B cell (primary cell): ENCODE measurements at regions not wholly inside any gene's neighbourhood (a gene's known extent, or its start where the extent isn't known, plus 50 kb on each side); places are given as distances from the start of the nearest gene placed in this dataset.

Experiments
- ATAC-seq: fragments of 200-7000 bp; cut with Tn5 transposase; one replicate; pipeline ENCODE4 v1.10.0; 2021; ENCODE audit warnings: low read depth, mild to moderate bottlenecking, moderate number of reproducible peaks, moderate library complexity
- CTCF ChIA-PET: fragments of 350-600 bp; sonication (Branson Sonifier 250); formaldehyde crosslinking; loops from one replicate; lab custom pipeline; 2021; ENCODE audit warnings: antibody characterized with exemption, inconsistent platforms; lab: Charles Lee
- POLR2A ChIA-PET: fragments of 350-600 bp; sonication (Branson Sonifier 250); formaldehyde crosslinking; loops from one replicate; lab custom pipeline; 2021; ENCODE audit warnings: antibody characterized with exemption; lab: Charles Lee
- DNase-seq: peaks from one replicate; pipeline ENCODE4 v3.0.0; 2013
- H2AFZ ChIP-seq: 2 replicates; pipeline ENCODE4 v1.6.1; 2012; ENCODE audit warnings: mild to moderate bottlenecking, low read depth, low read length; ENCODE audit not compliant: insufficient read depth, poor library complexity, severe bottlenecking
- H3K27ac ChIP-seq, 2 donors: 1 replicate in 1 of 2; 2 replicates in 1 of 2; pipeline ENCODE4 v1.5.1; 2012 to 2013; ENCODE audit warnings: low read length in 2 of 2, mild to moderate bottlenecking in 2 of 2, moderate library complexity in 1 of 2
- H3K27me3 ChIP-seq, 4 experiments: fragments of 200-600 bp in 1 of 4; sonication (generic) in 1 of 4; replicated peaks in 1 of 4; 1 replicate in 2 of 4; 2 replicates in 2 of 4; pipeline versions ENCODE4 v1.6.1 to v1.7.0; 2013 to 2016; ENCODE audit warnings: low read length in 3 of 4, mild to moderate bottlenecking in 2 of 4, mixed read lengths in 1 of 4, moderate library complexity in 1 of 4; ENCODE audit not compliant: insufficient read depth in 4 of 4, control insufficient read depth in 3 of 4; ENCODE audit errors: control extremely low read depth in 1 of 4
- H3K36me3 ChIP-seq, 2 experiments: replicated peaks in 1 of 2; 1 replicate in 1 of 2; 2 replicates in 1 of 2; pipeline versions ENCODE4 v1.6.1 to v1.7.1; 2013; ENCODE audit warnings: low read length in 1 of 2; ENCODE audit not compliant: insufficient read depth in 2 of 2, control insufficient read depth in 1 of 2; ENCODE audit errors: control extremely low read depth in 1 of 2, extremely low read depth in 1 of 2
- H3K4me1 ChIP-seq, 2 donors: fragments of 200-600 bp in 1 of 2; sonication (generic) in 1 of 2; 1 replicate in 1 of 2; 2 replicates in 1 of 2; pipeline versions ENCODE4 v1.5.1 to v1.6.1; 2013 to 2017; ENCODE audit warnings: low read length in 2 of 2; ENCODE audit not compliant: control insufficient read depth in 2 of 2, insufficient read depth in 2 of 2
- H3K4me2 ChIP-seq: replicated peaks from 2 replicates; pipeline ENCODE3; 2012; ENCODE audit warnings: mild to moderate bottlenecking, low read depth, low read length; ENCODE audit not compliant: poor library complexity, severe bottlenecking
- H3K4me3 ChIP-seq, 5 experiments: fragments of 200-600 bp in 1 of 5; sonication (generic) in 1 of 5; 1 replicate in 3 of 5; 2 replicates in 2 of 5; pipeline versions ENCODE4 v1.5.1 to v1.7.0; 2011 to 2016; ENCODE audit warnings: low read length in 4 of 5, mild to moderate bottlenecking in 4 of 5, low read depth in 2 of 5, control low read depth in 1 of 5, moderate library complexity in 1 of 5; ENCODE audit not compliant: insufficient read depth in 1 of 5; ENCODE audit errors: control extremely low read depth in 1 of 5, extremely low read depth in 1 of 5
- H3K79me2 ChIP-seq: fragments of 200-600 bp; sonication (generic); one replicate; pipeline ENCODE4 v1.6.0; 2016; ENCODE audit warnings: low read length; ENCODE audit not compliant: control insufficient read depth, insufficient read depth
- H3K9ac ChIP-seq: fragments of 200-600 bp; sonication (generic); 2 replicates; pipeline ENCODE4 v1.6.1; 2017; ENCODE audit warnings: mild to moderate bottlenecking, low read length, moderate library complexity
- H3K9me3 ChIP-seq, 3 donors: one replicate each; pipeline versions ENCODE4 v1.6.1 to v1.7.1; 2013; ENCODE audit warnings: low read length in 2 of 3; ENCODE audit not compliant: control insufficient read depth in 2 of 3, insufficient read depth in 1 of 3; ENCODE audit errors: control extremely low read depth in 1 of 3
- H4K20me1 ChIP-seq: 2 replicates; pipeline ENCODE4 v1.6.0; 2012; ENCODE audit warnings: mild to moderate bottlenecking, low read length; ENCODE audit not compliant: insufficient read depth, control insufficient read depth, poor library complexity, severe bottlenecking
- H3K27ac Mint-ChIP-seq: one replicate; pipeline ENCODE4 v1.8.0; 2021; ENCODE audit warnings: mixed read lengths
- H3K27me3 Mint-ChIP-seq: one replicate; pipeline ENCODE4 v1.8.0; 2021; ENCODE audit warnings: mixed read lengths
- H3K4me1 Mint-ChIP-seq: one replicate; pipeline ENCODE4 v1.8.0; 2021; ENCODE audit warnings: mixed read lengths
- H3K4me3 Mint-ChIP-seq: one replicate; pipeline ENCODE4 v1.8.0; 2021; ENCODE audit warnings: mixed read lengths
- H3K9me3 Mint-ChIP-seq: one replicate; pipeline ENCODE4 v1.8.0; 2022; ENCODE audit warnings: mixed read lengths; ENCODE audit not compliant: insufficient read depth
- CTCF ChIP-seq: fragments of 200-600 bp; IDR thresholded peaks from one replicate; pipeline ENCODE4 v1.8.0; 2022; ENCODE audit warnings: antibody characterized with exemption, mild to moderate bottlenecking
- EZH2 ChIP-seq: IDR thresholded peaks from 2 replicates; pipeline ENCODE4 v1.6.1; 2012; ENCODE audit warnings: borderline replicate concordance, low read depth, mild to moderate bottlenecking, moderate library complexity, low read length; ENCODE audit not compliant: insufficient read depth, poor library complexity, severe bottlenecking
- WGBS: methylation state at CpG from one replicate; pipeline ENCODE4 v1.1.5; 2013; ENCODE audit warnings: missing lambda C conversion rate; ENCODE audit not compliant: insufficient coverage; 5-methylcytosine and 5-hydroxymethylcytosine counted together
- intact Hi-C: fragments of 100-400 bp; cut with micrococcal nuclease; formaldehyde crosslinking; loops from one replicate; pipeline ENCODE4 v1.10.0; 2022

- no peak for ATAC-seq
- no peak for DNase-seq
- intact Hi-C loops, result no loop called here
Measured at GRCh38 chr2:35508601-35509000, 847.0 kb upstream of the CRIM1 start.

GRCh38 chr2:35504419-35504818, 851.2 kb upstream of the CRIM1 start:
- H3K9me3 Mint-ChIP-seq, result no peaks in the 10 kb centered on the region
- ATAC-seq (no peak), DNase-seq (no peak)
- ChIA-PET POLR2A (no interaction called here), CTCF (no interaction called here)
- Histone ChIP-seq H3K79me2 (no peaks in the 10 kb centered on the region), H3K27me3 (no peaks in the 10 kb centered on the region), H3K4me2 (no peak overlapping the region), H3K27ac (no peak overlapping the region), H3K4me1 (no peaks in the 10 kb centered on the region), H4K20me1 (no peaks in the 10 kb centered on the region), H3K9me3 (peaks cover 0 to 3% (median 0%) of the 10 kb centered on the region in 3 donors), H2AFZ (no peak overlapping the region), H3K4me3 (no peak overlapping the region), H3K9ac (no peak overlapping the region), H3K36me3 (no peaks in the 10 kb centered on the region)
- intact Hi-C loops, result no loop called here
- 88% methylated on average over 3 of the region's 3 CpGs for WGBS
- H3K4me3 Mint-ChIP-seq, result no peak overlapping the region
- no peaks in the 10 kb centered on the region for H3K27me3 Mint-ChIP-seq
- TF ChIP-seq EZH2 (no peak), CTCF (no peak)
- H3K4me1 Mint-ChIP-seq, result no peaks in the 10 kb centered on the region
- no peak overlapping the region for H3K27ac Mint-ChIP-seq

More at GRCh38 chr2:35508601-35509000, 847.0 kb upstream of the CRIM1 start:
- TF ChIP-seq CTCF (no peak), EZH2 (no peak)
- ChIA-PET POLR2A (no interaction called here), CTCF (no interaction called here)
- no peak overlapping the region for H3K4me2 ChIP-seq
- no peaks in the 10 kb centered on the region for H3K79me2 ChIP-seq
- H3K4me3 ChIP-seq, result no peak overlapping the region
- no peaks in the 10 kb centered on the region for H3K9me3 ChIP-seq
- no peak overlapping the region for H3K27ac Mint-ChIP-seq
- no peaks in the 10 kb centered on the region for H3K9me3 Mint-ChIP-seq
- no peak overlapping the region for H3K9ac ChIP-seq
- H4K20me1 ChIP-seq, result no peaks in the 10 kb centered on the region
- no CpG with 5 or more reads among the region's 2 CpGs for WGBS
- no peaks in the 10 kb centered on the region for H3K4me1 Mint-ChIP-seq
- no peak overlapping the region for H3K27ac ChIP-seq
- H3K27me3 ChIP-seq, result no peaks in the 10 kb centered on the region
- H2AFZ ChIP-seq, result no peak overlapping the region
- H3K27me3 Mint-ChIP-seq, result no peaks in the 10 kb centered on the region
- no peaks in the 10 kb centered on the region for H3K4me1 ChIP-seq
- no peak overlapping the region for H3K4me3 Mint-ChIP-seq
- H3K36me3 ChIP-seq, result no peaks in the 10 kb centered on the region
